ENCODE measurements at regions not wholly inside any gene's neighbourhood (a gene's known extent, or its start where the extent isn't known, plus 50 kb on each side); places are given as distances from the start of the nearest gene placed in this dataset.

DNA sequence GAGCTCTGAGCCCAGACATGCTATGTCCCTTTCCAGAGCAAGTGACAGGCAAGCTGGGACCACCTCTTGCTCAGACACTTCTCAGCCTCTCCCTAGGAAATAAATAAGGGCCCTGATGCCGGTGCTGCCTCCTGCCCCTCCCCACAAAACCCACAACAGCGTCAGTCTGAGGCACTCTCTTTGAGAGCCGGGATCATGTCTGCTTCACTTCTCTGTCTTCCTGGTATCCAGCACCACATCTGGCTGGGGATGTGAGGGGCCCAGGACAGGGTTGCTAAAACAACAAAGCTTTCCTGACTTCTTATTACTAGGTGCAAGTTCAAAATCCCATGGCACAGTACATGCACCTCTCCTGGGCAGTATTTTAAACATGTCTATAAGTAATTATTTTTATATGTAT, 103.9 kb upstream of the GLI2 start:
- TF ChIP-seq ZNF331 (CRISPR knock-in tag; IDR thresholded peaks at IDR 0.05; ENCODE audit: low read depth) (no peak), ZNF114 (CRISPR knock-in tag; IDR thresholded peaks at IDR 0.05) (no peak), EZH2 (IDR thresholded peaks at IDR 0.05; ENCODE audit: low read depth, unreplicated experiment) (no peak), CREB1 (CRISPR knock-in tag; IDR thresholded peaks at IDR 0.05; ENCODE audit: low read depth) (no peak), POLR2AphosphoS5 (IDR thresholded peaks at IDR 0.05; ENCODE audit: low read depth) (no peak), EZH2phosphoT487 (IDR thresholded peaks at IDR 0.05; ENCODE audit: unreplicated experiment) (no peak), JUNB (IDR thresholded peaks at IDR 0.05; ENCODE audit: unreplicated experiment) (no peak), NANOG (IDR thresholded peaks at IDR 0.05; ENCODE audit: borderline replicate concordance) (no peak)
- TF ChIP-seq, protein P1, sequence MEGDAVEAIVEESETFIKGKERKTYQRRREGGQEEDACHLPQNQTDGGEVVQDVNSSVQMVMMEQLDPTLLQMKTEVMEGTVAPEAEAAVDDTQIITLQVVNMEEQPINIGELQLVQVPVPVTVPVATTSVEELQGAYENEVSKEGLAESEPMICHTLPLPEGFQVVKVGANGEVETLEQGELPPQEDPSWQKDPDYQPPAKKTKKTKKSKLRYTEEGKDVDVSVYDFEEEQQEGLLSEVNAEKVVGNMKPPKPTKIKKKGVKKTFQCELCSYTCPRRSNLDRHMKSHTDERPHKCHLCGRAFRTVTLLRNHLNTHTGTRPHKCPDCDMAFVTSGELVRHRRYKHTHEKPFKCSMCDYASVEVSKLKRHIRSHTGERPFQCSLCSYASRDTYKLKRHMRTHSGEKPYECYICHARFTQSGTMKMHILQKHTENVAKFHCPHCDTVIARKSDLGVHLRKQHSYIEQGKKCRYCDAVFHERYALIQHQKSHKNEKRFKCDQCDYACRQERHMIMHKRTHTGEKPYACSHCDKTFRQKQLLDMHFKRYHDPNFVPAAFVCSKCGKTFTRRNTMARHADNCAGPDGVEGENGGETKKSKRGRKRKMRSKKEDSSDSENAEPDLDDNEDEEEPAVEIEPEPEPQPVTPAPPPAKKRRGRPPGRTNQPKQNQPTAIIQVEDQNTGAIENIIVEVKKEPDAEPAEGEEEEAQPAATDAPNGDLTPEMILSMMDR (conservative IDR thresholded peaks at IDR 0.05; ENCODE audit: low read depth in 2 of 2) = no peak
- TF ChIP-seq, protein P2, sequence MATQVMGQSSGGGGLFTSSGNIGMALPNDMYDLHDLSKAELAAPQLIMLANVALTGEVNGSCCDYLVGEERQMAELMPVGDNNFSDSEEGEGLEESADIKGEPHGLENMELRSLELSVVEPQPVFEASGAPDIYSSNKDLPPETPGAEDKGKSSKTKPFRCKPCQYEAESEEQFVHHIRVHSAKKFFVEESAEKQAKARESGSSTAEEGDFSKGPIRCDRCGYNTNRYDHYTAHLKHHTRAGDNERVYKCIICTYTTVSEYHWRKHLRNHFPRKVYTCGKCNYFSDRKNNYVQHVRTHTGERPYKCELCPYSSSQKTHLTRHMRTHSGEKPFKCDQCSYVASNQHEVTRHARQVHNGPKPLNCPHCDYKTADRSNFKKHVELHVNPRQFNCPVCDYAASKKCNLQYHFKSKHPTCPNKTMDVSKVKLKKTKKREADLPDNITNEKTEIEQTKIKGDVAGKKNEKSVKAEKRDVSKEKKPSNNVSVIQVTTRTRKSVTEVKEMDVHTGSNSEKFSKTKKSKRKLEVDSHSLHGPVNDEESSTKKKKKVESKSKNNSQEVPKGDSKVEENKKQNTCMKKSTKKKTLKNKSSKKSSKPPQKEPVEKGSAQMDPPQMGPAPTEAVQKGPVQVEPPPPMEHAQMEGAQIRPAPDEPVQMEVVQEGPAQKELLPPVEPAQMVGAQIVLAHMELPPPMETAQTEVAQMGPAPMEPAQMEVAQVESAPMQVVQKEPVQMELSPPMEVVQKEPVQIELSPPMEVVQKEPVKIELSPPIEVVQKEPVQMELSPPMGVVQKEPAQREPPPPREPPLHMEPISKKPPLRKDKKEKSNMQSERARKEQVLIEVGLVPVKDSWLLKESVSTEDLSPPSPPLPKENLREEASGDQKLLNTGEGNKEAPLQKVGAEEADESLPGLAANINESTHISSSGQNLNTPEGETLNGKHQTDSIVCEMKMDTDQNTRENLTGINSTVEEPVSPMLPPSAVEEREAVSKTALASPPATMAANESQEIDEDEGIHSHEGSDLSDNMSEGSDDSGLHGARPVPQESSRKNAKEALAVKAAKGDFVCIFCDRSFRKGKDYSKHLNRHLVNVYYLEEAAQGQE (IDR thresholded peaks at IDR 0.05; ENCODE audit: unreplicated experiment) = no peak
- TF ChIP-seq, protein P3, sequence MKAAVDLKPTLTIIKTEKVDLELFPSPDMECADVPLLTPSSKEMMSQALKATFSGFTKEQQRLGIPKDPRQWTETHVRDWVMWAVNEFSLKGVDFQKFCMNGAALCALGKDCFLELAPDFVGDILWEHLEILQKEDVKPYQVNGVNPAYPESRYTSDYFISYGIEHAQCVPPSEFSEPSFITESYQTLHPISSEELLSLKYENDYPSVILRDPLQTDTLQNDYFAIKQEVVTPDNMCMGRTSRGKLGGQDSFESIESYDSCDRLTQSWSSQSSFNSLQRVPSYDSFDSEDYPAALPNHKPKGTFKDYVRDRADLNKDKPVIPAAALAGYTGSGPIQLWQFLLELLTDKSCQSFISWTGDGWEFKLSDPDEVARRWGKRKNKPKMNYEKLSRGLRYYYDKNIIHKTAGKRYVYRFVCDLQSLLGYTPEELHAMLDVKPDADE (IDR thresholded peaks at IDR 0.05) = no peak
- TF ChIP-seq, protein P4, sequence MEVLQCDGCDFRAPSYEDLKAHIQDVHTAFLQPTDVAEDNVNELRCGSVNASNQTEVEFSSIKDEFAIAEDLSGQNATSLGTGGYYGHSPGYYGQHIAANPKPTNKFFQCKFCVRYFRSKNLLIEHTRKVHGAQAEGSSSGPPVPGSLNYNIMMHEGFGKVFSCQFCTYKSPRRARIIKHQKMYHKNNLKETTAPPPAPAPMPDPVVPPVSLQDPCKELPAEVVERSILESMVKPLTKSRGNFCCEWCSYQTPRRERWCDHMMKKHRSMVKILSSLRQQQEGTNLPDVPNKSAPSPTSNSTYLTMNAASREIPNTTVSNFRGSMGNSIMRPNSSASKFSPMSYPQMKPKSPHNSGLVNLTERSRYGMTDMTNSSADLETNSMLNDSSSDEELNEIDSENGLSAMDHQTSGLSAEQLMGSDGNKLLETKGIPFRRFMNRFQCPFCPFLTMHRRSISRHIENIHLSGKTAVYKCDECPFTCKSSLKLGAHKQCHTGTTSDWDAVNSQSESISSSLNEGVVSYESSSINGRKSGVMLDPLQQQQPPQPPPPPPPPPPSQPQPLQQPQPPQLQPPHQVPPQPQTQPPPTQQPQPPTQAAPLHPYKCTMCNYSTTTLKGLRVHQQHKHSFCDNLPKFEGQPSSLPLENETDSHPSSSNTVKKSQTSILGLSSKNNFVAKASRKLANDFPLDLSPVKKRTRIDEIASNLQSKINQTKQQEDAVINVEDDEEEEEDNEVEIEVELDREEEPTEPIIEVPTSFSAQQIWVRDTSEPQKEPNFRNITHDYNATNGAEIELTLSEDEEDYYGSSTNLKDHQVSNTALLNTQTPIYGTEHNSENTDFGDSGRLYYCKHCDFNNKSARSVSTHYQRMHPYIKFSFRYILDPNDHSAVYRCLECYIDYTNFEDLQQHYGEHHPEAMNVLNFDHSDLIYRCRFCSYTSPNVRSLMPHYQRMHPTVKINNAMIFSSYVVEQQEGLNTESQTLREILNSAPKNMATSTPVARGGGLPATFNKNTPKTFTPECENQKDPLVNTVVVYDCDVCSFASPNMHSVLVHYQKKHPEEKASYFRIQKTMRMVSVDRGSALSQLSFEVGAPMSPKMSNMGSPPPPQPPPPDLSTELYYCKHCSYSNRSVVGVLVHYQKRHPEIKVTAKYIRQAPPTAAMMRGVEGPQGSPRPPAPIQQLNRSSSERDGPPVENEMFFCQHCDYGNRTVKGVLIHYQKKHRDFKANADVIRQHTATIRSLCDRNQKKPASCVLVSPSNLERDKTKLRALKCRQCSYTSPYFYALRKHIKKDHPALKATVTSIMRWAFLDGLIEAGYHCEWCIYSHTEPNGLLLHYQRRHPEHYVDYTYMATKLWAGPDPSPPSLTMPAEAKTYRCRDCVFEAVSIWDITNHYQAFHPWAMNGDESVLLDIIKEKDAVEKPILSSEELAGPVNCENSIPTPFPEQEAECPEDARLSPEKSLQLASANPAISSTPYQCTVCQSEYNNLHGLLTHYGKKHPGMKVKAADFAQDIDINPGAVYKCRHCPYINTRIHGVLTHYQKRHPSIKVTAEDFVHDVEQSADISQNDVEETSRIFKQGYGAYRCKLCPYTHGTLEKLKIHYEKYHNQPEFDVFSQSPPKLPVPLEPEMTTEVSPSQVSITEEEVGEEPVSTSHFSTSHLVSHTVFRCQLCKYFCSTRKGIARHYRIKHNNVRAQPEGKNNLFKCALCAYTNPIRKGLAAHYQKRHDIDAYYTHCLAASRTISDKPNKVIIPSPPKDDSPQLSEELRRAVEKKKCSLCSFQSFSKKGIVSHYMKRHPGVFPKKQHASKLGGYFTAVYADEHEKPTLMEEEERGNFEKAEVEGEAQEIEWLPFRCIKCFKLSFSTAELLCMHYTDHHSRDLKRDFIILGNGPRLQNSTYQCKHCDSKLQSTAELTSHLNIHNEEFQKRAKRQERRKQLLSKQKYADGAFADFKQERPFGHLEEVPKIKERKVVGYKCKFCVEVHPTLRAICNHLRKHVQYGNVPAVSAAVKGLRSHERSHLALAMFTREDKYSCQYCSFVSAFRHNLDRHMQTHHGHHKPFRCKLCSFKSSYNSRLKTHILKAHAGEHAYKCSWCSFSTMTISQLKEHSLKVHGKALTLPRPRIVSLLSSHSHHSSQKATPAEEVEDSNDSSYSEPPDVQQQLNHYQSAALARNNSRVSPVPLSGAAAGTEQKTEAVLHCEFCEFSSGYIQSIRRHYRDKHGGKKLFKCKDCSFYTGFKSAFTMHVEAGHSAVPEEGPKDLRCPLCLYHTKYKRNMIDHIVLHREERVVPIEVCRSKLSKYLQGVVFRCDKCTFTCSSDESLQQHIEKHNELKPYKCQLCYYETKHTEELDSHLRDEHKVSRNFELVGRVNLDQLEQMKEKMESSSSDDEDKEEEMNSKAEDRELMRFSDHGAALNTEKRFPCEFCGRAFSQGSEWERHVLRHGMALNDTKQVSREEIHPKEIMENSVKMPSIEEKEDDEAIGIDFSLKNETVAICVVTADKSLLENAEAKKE (CRISPR knock-in tag; IDR thresholded peaks at IDR 0.05) = no peak
